Stimulated activated CD4-positive, alpha-beta T cell treated with anti-CD3 and anti-CD28 coated beads, Interleukin-15, amount 100 ng/mL, for 24 hours (primary cell): ENCODE measurements at regions not wholly inside any gene's neighbourhood (a gene's known extent, or its start where the extent isn't known, plus 50 kb on each side); places are given as distances from the start of the nearest gene placed in this dataset.
A peak's percentile ranks its signal among the peaks of the same experiment; 100 is the strongest.

Experiments
- DNase-seq: peaks from one replicate; pipeline ENCODE4 v3.0.0-alpha.2; 2020

DNA sequence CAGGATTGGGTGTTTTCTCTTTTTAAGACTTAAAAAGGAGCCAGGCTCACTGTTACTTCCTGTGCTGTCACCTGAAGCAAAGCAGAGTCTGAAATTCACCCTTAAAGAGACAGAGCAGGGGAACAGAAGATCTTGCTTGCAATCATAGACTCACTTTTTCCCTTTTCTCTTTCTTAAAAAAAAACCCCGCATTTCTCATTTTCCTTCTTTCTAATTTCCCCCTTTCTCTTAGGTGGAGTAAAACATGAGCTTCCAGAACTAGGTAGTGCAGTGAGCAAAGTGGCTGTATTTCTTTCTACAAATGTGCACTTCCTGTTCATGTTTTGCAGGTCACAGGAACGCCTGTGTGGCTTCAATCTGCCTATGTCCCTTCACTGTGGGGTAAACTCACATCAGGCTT lies 381.2 kb downstream of the LPIN1 start:
- DNase-seq, result peak; percentile 12

- no peak for DNase-seq
Measured at GRCh38 chr2:12131975-12132374, 385.5 kb downstream of the LPIN1 start.

- DNase-seq, result no peak
Measured at GRCh38 chr2:12141618-12142258, 395.3 kb downstream of the LPIN1 start.

DNA sequence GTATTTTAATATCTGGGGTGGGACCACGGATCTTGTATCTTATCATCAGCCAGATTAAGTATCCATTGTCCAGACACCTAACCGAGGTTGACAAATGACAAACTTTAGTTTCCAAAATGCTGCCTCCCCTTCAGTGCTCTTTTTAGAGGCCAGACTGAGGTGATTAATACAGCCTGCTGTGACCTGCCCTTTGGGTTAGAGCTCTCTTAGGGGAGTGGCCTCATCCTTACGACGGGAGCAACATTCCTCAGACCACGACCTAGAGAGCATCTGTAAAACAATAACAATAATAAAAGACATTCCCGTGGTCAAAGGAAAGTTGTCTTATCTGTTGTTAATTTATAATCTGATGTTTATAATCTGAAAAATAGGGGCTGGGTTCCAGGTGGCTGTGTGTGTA lies 405.3 kb downstream of the LPIN1 start:
- no peak for DNase-seq

GRCh38 chr2:12152888-12153287 lies 406.5 kb downstream of the LPIN1 start:
- DNase-seq, result no peak

GRCh38 chr2:12155303-12156051 lies 409.0 kb downstream of the LPIN1 start:
- DNase-seq, result no peak

- no peak for DNase-seq
Measured at GRCh38 chr2:12156349-12156748, 409.9 kb downstream of the LPIN1 start.

- no peak for DNase-seq
Measured at GRCh38 chr2:12161085-12161484, 414.7 kb downstream of the LPIN1 start.

DNA sequence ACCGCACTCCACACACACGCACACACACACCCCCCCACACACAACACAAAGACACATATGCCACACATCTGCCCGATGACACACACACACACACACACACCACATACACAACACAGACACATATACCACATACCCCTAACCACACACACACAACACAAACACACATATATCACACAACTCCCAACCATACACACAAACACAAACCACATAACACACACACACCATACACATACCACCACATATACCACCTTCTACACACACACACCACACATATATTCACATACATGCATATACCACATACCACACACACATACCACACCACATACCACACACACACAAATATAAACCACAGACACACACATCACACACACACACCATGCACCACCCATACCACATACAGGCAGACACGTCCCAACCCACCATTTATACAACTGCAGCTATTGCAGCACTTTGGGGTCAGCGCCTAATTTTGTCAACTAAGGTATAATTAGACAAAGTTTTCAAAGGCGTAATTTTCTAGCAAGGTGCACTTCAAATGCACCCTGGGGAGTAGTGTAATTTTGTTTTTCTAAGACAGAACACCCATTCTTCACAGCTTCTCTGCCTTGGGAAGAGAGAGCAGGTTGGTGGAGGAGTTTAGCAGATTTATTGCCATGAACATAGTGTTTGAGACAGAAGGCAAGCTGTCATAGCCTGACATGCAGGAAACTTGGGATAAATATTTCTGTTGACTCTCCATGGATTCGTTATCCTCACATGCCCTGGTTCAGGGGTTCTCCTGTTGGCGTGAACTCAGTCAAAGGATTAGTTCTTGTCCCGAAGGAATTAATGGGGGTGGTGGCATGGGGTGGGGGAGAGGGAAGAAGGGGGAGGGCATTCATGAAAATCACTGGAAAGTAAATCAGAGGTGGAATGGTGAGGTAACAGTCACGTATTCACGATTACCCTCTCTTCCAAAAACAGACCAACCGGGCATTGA lies 416.1 kb downstream of the LPIN1 start:
- DNase-seq, result no peak

DNA sequence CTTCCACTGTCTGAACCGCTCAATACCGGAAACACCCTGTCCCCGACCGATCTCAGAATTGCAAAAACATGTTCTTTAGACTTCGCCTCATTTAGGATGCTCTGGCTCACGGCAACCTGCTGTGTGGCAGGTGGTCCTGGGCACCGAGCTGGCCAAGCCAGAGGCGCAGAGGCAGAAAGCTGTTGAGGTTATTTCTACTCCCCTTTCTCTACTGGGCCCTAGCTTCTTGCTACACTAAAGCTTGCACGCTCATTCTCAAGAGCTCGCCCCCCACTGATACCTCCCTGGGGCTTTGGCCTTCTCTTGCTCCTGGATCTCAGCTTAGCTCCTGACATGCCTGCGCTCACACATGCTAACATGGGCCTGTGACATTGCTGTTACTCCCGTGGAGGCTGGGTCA lies 417.4 kb downstream of the LPIN1 start:
- DNase-seq, result no peak

DNA sequence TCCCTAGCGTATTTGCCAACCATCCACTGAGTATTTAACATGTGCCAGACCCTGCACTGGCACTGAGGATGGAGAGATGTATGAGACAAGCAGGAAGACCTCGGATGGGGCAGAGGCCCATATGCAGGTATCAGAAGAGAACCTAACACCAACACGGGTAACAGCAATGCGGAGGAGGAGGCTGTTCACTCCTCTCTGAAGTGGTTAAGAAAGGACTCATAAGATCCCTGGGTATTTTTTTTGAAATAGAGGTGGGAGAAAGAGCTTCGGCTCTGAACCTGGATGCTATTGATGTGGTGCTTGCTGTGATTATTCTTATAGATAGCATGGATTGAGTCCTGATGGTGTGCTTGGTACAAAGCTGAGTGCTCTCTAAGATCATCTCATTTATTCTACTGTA lies 418.3 kb downstream of the LPIN1 start:
- no peak for DNase-seq

DNA sequence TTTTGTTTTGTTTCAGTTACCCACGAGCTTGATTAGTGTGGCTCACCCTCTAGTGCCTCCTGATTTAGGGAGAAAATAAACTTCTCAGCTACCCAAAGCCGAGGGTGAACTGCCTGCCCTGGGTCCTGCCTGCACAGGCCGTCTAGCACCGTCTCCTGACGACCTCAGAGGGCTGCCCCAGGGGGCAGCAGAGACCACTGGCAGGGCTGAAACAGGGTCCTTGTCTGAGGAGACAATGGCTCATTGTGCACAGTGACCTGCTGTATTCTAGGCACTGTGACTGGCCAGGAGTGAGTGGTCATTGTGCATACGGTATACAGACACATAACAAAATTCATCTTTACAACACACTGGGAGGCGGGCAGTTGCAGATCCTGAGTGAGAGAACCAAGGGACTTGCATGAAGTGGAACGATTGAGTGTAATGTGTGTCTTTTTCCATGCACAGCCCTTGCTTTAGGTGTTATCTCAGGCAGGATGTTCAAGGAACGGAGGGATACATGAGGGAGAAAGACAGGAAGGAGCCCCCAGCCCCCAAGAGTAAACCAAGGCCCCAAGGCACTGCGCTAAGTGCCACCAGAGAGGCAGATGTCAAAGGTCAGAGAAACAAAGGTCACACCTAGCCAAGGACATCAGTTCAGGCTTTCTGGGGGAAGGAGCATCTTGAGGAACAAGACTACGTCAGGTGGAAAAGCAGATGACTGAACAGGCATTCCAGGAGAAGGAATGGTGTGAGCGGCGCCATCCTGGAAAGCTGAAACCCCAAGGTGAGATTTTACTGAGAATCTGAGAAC lies 421.3 kb downstream of the LPIN1 start:
- DNase-seq, result no peak

DNA sequence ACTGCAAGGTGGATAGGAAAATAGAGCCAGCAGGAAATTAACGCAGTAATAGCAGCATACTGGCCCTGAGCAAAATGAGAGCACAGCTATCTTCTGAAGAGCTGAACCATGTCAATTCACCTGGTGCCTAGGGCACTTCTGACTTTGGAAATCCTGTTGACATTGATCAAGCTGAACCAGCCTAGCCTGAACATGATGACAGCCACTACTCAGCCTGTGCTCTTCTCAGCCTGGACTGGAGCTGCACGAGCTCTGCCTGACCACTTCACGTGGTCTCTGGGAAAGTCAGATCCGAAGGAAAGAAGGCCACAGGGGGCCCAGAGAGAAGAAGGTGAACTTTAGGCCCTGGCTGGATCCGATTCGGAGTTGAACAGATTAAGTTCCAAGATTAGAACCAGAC lies 421.9 kb downstream of the LPIN1 start:
- no peak for DNase-seq

DNA sequence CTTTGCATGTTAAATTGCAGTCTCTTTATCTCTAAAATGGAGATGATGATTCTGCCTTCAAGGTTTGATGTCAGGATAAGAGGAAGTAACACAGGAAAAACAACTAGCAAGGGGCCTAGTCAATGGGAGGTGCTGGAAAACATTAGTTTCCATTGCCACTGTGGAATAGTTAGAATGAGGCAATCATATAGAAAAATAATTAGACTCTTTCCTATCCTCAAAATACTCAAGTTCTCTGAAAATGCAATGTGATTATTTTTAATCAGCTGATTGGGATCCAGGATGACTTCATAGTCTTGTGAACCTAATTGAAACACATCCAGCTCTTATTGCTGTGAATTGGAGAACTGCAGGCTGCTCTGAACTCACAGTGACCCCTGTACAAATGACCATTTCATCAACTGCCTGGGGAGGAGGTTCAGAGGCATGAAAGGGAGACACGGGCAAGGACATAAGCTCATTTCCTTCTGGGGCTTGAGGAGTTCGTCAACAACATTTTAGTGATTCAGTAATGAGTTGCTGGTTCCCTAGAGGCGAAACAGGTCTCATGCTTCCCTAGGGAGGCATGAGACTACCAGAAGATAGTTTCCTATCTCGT lies 422.5 kb downstream of the LPIN1 start:
- DNase-seq, result no peak

GRCh38 chr2:12169721-12170120 lies 423.3 kb downstream of the LPIN1 start:
- DNase-seq, result peak; percentile 28

GRCh38 chr2:12170121-12170520 lies 423.7 kb downstream of the LPIN1 start:
- DNase-seq, result no peak

DNA sequence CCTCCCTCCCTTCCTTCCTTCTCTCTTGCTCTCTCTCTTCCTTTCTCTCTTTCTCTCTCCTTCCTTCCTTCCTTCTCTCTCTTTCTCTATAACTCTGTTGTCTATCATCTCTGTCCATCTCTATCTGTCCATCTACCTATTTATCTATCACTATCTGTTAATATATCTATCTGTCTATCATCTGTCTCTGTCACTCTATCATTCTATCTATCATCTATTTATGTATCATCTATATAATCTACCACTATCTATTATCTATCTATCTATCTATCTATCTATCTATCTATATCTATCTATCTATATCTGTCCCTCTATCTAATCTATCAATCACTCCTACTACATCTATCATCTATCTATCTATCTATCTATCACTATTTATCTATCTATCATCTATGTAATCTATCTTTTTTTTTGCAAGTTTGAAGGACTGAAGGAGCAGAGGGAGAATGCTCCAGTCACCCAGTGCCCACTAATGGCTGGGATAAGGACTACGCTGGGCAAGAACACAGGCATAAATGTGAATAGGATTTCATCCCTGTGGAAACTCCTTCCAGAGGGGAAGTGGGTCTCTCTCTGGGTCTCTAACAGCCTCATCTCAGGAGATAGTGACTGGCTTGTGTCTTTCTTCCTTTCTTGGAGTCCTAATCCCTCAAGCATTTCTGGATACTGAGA lies 427.0 kb downstream of the LPIN1 start:
- no peak for DNase-seq

DNA sequence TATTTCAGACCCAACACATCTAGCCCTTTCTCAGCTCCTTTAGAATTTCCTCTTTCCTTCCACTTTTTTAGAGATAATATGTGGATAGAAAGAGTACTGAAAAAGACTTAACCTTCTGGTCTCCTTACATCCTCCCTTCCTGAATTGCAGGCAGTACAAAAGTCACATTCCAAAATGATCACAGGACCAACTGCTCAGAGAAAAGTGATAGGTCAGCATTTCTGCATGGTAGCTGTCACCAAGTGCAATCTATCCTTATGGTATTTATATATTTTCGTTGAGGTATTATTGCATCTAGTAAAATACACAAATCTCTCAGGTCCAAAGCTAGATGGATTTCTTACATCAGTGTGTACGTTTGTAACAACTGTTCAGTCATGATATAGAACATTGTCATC lies 427.5 kb downstream of the LPIN1 start:
- no peak for DNase-seq

- DNase-seq, result no peak
Measured at GRCh38 chr2:12175323-12175722, 428.9 kb downstream of the LPIN1 start.

DNA sequence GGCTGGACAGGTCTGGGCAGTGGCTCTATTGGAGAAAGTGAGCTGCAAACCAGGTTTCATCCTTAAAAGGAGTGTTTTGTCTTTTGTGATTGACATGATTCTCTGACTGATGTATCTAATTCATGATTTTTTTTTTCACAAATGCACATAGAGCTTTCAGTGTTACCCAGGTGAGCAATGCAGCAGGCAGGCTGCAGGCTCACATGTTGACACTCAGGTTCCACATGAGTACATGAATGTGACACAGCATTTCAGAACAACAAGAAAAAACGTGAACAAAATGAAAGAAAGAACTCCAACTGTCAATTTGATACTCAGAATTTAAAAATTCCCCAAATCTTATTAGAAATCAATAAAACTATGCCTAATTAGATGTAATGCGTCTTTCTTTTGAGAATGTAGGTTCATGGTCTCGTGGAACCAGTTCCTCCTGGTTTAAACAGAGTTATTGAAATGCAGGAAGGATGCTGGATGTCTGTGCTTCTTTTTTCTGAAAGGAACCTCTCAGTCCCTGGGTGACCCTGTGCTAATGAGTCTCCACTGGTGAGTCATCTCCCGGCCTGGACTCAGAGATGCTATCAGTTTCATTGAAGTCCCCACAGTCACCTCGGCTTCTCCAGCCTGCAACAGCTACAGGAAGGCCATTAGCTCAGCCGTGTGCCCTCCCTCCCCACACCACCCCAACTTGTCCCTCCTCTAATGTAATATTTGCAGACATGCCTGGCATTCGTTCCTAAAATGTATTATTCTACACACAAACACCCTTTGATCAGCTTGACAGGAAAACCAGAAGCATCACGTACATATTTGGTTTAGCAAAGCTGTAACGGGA lies 430.4 kb downstream of the LPIN1 start:
- peak; percentile 32 for DNase-seq
